GM12865 (cell line): ENCODE measurements at regions not wholly inside any gene's neighbourhood (a gene's known extent, or its start where the extent isn't known, plus 50 kb on each side); places are given as distances from the start of the nearest gene placed in this dataset.

Experiments
- DNase-seq: peaks from one replicate; pipeline ENCODE4 v3.0.0; 2010; ENCODE audit warnings: low read depth
- H3K4me3 ChIP-seq: 2 replicates; pipeline ENCODE4 v1.5.1; 2011; ENCODE audit warnings: mild to moderate bottlenecking, low read depth, low read length, control low read depth
- TF ChIP-seq, protein P1 (sequence below): IDR thresholded peaks from 2 replicates; pipeline ENCODE4 v1.5.1; 2011; ENCODE audit warnings: low read length, control low read depth, low read depth, inconsistent platforms; ENCODE audit not compliant: insufficient read depth; ENCODE audit errors: missing control alignments

DNA sequence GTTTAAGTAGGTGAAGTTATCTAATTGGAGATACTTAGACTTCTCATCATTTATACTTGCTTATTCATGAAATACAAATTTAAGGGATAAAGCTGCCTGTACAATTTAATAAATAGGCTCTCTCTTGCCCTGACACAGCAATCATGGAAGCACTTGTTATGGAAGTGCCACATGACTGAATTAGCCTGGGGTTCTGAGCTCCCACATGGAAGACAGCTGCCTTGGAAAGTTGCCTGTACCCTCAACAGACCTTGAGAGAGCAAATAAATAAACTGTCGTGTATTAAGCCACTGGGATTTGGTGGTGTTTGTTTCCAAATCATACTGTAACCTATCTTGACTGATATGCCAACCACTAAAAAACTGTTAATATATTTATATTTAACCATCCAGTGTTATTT, 87.0 kb upstream of the RSPO3 start:
- no peak overlapping the region for H3K4me3 ChIP-seq
- DNase-seq, result no peak
- TF ChIP-seq, protein P1, sequence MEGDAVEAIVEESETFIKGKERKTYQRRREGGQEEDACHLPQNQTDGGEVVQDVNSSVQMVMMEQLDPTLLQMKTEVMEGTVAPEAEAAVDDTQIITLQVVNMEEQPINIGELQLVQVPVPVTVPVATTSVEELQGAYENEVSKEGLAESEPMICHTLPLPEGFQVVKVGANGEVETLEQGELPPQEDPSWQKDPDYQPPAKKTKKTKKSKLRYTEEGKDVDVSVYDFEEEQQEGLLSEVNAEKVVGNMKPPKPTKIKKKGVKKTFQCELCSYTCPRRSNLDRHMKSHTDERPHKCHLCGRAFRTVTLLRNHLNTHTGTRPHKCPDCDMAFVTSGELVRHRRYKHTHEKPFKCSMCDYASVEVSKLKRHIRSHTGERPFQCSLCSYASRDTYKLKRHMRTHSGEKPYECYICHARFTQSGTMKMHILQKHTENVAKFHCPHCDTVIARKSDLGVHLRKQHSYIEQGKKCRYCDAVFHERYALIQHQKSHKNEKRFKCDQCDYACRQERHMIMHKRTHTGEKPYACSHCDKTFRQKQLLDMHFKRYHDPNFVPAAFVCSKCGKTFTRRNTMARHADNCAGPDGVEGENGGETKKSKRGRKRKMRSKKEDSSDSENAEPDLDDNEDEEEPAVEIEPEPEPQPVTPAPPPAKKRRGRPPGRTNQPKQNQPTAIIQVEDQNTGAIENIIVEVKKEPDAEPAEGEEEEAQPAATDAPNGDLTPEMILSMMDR, result no peak

GRCh38 chr6:127032971-127033370, 85.5 kb upstream of the RSPO3 start:
- TF ChIP-seq, protein P1, result no peak
- H3K4me3 ChIP-seq, result no peak overlapping the region
- DNase-seq, result no peak

DNA sequence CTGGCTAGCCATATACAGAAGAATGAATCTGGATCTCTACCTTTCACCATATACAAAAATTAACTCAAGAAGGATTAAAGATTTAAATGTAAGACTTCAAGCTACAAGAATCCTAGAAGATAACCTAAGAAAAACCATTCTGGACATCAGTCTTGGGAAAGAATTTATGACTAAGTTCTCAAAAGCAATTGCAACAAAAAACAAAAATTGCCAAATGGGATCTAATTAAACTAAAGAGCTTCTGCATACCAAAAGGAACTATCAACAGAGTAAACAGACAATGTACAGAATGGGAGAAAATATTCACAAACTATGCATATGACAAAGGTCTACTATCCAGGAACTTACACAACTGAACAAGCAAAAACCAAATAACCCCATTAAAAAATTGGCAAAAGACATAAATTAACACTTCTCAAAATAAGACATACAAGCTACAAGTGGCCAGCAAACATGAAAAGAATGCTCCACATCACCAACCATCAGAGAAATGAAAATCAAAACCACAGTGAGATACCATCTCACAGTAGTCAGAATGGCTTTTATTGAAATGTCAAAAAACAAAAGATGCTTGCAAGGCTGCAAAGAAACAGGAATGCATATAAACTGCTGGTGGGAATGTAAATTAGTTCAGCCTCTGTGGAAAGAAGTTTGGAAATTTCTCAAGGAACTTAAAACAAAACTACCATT, 66.8 kb upstream of the RSPO3 start:
- H3K4me3 ChIP-seq, result no peak overlapping the region
- TF ChIP-seq, protein P1, result no peak
- no peak for DNase-seq

DNA sequence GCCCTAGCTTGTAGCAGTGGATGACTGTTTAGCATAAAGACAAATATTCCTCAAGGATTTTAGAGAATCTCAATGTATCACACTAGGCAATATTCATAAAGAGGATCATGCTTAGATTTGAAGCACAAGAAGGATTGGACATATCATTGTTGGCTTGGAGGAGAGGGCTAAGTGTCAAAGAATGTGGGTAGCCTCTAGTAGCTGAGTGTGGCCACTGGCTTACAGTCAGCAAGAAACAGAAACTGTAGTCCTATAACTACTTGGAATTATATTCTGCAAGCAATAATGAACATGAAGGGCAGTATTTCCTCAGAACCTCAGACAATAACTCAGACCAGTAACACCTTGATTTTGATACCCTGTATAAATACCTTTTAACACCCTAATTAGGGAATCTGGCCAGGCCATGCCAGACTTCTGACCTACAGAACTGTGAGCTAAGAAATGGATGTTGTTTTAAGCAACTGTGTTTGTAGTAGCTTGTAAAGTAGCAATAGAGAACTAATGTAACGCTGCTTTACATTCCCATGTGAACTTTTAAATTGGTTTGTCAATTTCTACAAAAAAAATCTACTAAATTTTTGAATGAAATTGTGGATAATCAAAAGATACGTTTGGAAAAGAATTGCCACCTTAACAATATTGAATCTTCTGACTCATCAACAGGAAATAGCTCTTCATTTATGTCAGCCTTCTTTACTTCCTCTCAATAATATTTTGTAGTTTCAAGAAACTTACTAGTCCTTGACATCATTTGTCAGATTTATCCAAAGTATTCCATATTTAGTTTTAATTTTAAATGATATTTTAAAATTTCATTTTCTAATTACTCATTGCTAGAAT, 65.2 kb upstream of the RSPO3 start:
- no peak for DNase-seq
- H3K4me3 ChIP-seq, result no peak overlapping the region

DNA sequence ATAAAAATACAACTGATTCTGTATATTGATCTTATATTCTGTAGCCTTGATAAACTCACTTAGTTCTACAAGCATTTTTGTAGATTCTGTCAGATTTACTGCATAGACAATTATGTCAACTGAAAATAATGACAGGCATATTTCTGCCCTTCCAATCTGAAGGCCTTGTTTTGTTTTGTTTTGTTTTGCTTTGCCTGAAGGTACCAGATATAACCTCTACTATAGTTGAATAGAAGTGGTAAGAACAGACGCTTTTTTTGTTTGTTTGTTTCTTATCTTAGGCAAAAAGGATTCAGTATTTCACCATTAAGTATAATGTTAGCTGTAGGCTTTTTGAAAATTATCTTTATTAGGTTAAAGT, 64.6 kb upstream of the RSPO3 start:
- no peak for DNase-seq
- TF ChIP-seq, protein P1, result no peak

More for the DNA sequence above, 65.2 kb upstream of the RSPO3 start:
- TF ChIP-seq, protein P1, result no peak

DNA sequence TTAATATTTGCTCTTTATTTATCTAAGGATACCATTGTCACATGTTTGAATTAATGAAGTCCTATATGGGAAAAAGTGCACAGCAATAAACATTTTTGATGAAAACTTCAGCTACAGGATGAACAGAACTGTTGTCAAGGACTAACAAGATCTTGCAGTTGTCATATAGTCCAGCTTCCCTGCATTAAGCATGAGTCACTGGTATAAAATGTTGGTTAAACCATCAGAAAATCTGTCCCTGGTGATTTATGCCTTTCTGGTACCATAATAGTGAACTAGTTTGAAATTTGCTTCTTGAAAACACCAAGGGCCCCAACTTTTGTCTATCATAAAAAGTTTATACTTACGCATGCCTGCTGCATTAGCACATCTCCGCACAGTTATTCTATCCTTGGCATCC, 60.4 kb upstream of the RSPO3 start:
- no peak overlapping the region for H3K4me3 ChIP-seq
- TF ChIP-seq, protein P1, result no peak
- no peak for DNase-seq

More for the DNA sequence above, 64.6 kb upstream of the RSPO3 start:
- no peak overlapping the region for H3K4me3 ChIP-seq

DNA sequence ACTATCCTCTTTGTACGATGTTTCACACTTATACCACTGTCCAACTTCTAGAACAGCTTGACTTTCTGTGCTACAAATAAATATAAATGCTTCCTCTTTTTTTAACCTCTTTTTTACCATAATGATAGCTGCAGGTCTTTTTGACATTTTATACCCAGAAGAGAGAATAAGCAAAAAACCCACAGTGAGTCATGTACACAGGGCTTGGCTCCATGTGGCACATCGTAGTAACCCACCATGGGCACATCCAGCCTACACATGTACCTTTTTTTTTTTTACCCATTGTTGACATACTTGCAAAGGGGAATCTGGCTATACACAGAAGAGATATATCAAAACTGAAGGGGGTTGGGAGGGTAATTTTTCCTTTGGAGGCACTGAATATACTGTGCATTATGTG, 59.5 kb upstream of the RSPO3 start:
- DNase-seq, result no peak
- TF ChIP-seq, protein P1, result no peak

More for the DNA sequence above, 59.5 kb upstream of the RSPO3 start:
- no peak overlapping the region for H3K4me3 ChIP-seq
